HG02610 (cell line): ENCODE measurements at regions not wholly inside any gene's neighbourhood (a gene's known extent, or its start where the extent isn't known, plus 50 kb on each side); places are given as distances from the start of the nearest gene placed in this dataset.

Experiments used
- ATAC-seq: cut with Tn5 transposase; IDR thresholded peaks from one replicate; pipeline ENCODE4 v1.9.1; 2021; ENCODE audit warnings: mild to moderate bottlenecking, moderate library complexity; ENCODE audit not compliant: unreplicated experiment

DNA sequence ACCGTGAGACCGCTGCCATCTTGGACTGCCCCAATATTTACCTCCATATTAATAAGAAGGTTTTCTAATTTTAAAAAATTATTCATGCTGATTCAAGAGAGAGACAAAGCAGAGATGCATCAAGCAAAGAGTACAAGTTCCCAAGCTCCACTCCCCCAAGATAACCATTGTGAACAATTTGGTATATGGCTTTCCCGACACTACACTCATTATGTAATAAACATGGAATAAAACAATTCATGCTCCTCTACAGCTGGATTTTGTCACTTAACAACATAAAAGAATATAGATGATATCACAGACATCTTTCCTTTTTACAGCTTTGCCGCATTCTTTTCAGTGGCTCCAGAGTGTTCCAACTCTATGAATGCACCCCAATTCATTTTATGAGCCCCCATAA is 307.6 kb downstream of the FGFR2 start:
- ATAC-seq, result no peak

DNA sequence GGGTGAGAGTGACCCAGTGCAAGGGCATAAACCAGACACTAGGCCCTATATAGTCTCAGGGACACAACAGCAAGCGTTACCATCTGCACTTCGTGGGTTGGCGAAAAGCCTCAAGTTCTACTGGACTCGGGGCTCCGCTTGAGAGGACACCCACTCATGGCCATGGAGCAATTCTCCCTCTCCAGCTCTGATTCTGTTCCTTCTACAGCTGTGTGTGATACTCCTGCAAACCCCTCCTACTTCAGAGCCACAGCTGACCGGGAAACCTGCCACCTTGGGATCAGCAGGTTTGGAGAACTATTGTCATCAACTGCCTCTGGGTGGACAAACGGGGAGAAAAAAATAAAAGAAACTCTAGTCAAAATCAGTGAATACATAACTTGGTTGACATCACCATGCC is 306.9 kb downstream of the FGFR2 start:
- no peak for ATAC-seq

DNA sequence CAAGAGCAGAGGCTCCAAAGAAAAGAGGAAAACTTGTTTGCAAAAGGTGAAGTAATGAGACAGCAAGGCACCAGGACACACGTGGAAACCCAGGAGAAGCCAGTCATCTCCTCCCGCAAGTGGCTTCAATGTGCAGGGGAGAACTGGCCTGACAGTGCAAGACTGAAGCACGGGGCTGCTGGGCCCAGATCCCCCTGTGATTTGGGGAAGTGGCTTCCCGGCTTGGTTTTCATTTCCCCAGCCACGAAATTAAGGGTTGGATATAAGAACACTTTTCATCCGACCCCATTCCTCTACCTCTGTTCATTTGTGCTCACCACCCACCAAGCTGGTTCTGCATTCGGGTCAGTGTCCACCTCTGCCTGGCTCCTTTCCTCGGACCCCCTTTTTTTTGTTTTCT is 306.4 kb downstream of the FGFR2 start:
- no peak for ATAC-seq

DNA sequence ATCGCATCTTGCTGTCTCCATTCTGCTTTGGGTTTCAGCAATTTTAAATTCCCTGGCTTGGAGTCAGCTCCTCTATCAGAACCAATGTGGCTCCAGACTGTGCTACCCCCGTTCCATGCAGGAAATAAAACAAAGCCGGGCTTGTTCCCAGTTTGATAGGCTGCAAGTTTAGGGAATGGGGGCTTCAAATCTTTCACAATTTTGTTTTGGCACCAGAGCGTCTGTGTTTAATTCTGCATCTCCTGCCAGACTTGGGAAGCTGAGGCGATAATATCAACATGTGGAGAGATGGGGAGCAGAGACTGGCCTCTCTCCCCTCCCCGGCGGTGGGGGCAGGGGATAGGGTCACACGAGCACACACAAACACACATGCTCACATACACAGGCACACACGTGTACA is 305.9 kb downstream of the FGFR2 start:
- ATAC-seq, result no peak

DNA sequence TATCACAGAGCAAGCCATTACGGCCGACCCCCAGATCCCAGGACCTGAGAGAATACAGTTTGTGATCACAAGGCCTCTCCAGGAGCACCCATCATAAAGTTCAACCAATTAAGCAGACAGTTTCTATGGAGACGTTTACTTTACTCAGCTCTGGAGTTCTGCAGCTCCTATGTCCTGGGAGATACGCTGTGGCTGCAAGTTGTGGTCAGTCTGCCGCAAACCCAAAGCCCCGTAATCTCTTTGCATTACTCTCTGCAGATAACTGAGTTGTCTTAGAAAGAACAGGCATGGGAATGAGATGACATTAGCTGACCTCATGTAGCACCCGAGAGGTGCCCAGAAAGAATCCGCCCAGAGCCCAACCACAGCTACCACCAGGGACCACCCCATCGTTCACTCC is 305.1 kb downstream of the FGFR2 start:
- ATAC-seq, result no peak

DNA sequence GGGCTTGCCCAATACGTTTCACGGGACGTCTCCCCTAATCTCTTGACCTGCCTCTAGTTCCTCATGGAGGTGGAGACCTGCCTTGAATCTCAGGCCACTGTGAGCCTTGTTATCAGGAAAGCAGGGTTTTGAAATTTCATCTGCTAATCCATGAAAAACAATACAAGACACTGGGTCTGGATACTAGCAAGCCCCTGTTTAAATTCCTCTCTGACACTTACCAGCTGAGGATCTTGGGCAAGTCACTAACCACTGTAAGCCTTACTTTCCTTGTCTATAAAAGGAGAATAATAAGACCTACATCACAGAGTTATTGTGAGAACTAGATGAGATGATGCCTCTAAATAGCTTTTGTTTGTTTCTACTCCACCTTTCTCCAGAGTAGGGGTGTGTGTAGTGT is 303.6 kb downstream of the FGFR2 start:
- ATAC-seq, result no peak

DNA sequence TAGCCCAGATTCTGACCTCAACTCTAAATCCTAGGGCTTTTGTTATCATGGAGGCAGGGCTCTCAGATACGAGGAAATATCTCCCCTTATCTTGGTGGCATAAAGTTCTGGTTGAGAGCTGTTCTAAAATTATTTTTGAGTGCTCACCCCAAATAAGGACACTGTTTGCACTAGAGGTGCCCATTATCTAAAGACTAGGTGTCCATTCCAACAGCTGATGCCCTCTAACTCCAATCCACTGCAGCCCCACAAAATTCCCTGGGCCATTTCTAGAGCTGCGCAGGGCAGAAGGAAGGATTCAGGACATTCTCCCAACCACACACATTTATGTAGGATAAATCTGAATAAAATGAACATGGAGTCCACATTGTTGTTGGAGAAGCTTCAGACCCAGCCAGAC is 301.9 kb downstream of the FGFR2 start:
- ATAC-seq, result no peak

DNA sequence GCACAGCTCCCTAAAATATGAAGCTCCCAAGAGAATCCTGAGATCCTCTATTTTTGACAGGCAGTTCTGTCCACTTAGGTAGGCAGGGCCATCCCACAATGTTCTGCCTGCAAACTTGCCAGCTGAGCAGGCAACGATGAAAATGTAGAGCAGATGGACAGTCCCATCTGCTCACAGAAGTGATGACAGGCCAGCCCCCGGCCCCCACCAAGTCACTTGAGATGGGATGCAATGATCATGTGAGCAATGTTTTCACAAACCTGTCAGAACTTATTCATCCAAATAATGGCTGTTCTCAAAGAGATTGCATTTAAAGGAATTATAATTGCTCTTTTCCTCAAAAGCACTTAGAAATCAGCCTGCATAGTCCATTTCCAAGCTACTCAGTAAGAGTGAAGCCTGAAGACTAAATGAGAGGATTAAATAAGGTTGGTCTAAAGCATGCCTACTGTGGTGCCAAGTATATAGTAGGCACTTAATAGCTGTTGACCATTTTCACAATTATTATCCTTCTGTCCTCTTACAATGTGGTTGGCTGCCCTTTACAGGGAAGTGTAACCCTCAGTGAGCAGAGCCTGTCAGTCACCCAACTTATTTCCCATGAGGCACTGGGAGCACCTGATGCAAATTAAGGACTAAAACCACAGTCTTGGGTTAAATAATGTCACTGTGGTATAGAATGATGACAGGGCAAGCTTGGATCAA is 301.2 kb downstream of the FGFR2 start:
- no peak for ATAC-seq

DNA sequence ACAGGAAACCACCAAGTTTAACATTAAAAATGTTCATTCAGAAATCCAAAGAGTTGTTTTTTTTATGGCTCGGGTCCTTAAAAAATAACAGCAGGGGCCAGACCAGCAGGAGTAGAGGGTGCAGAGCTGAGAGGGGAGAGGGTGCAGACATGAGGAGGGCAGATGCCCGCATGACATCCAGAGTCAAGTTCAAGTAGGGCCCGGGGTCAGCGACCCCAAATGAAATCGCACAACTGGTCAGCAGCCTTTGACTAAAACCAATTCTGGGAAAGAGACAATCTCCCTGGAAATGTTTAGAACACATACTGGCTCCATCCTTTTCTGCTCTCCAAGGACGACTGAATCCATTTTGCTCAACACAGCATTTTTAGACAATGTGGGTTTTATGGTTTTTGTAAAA is 297.5 kb downstream of the FGFR2 start:
- ATAC-seq, result no peak

DNA sequence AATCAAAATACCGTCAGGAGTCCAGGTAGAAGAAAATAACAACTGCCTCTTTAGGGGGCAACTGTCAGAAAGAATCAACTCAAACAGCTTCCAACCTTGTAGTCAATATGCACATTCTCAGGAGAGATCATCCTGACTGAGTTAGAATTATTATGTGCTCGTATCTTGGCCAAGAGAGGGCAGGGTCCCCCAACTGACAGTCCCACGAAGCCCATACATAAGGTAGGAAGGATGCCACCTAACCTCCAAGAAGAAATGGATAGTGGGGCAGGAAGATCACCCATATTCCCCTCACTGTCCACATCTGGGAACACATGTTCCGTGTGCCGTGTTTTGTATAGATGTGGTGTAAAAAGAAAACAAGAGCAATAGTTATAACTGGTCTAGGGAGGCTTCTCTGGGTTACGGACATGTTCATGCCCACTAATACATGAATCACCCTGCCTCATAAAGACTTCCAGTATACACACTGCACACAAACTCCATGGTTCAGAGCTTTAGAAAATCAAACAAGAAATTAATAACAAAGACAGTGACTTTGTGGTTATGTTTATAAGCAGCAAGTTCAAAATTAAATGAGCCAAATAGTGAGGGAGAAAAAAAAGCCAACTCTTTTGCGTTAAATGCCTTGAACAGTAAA is 295.6 kb downstream of the FGFR2 start:
- no peak for ATAC-seq

DNA sequence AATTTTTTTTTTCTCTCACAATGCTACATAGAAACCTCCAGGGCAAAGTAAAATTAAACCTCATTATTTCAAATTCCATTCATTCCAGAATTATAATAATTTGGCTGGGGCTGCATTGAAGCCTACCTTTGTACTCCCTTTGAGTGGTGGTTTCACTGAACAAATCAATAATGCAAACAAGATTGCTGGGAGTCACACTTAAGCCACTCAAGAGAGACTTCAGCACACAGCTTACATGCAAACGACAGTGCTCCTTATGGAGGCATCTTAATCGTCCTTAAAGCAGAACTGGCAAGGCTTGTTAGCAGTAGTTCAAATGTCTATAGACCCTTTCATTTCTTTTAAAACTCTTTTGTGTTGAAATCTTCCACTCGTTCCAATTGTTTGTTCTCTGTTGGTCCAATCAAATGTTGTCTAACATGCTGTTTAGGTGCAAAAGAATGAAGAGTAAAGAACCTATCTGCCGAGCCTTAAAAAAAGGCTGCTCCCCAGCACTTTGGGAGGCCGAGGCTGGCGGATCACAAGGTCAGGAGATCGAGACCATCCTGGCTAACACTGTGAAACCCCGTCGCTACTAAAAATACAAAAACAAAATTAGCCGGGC is 294.9 kb downstream of the FGFR2 start:
- ATAC-seq, result no peak

DNA sequence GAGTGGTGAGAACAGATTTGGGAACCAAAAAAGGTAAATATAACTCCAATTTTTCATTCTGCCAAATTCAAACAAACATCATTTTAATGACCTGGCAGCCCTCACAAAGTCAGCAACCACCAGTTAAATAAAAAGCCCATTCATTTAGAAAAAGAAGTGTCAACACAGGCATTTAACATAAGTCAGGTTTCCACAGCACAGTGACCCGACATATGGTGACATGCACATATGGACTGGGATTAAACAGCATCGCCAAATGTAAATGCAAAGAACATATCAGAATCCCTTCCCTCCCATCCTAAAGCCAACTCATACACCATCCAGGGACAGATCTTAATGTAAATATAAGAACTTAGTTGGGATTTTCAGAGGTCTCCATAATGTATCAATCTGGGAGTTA is 293.2 kb downstream of the FGFR2 start:
- ATAC-seq, result no peak

DNA sequence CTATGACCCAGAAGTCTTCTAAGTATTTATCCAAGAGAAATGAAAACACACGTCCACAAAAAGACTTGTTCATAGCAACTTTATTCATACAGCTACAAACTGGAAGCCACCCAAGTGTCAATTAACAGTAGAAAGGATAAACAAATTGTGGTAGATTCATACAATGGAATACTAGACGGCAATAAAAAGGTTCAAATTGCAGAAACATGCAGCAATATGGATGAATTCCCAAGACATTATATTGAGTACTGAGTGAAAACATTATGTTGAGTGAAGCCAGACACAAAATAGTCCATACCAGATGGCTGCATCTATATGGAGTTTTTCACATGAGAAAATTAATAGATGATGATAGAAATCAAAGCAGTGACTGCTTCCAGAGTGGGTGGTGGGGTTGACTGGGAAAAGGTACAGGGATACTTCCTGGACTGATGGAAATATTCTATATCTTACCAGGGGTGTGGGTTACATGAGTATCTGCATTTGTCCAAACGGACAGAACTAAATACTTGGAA is 292.0 kb downstream of the FGFR2 start:
- no peak for ATAC-seq

DNA sequence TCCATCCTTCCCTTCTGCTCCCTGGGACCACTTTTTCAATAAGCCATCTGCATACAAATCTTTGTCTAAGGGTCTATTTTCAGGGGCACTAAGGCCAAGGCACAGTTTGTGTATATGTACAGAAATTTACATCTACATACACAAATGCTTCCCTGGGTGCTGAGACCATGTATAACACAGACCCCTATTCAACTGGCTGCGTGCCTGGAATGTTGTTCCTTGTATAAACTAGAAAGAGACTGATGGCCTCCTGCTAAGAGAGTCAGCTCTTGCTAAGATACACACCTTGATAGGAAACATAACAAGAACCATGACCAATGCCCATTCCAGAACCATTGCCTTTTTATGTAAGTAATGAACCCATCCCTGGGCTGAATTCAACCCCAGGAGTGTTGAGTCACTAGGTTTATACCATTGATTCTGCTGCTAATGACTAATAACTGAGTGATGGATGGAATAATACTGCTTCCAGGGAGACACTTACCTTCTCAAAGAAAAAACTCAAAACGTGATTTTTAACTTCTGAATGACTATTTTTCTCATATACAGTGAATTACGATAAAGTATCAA is 290.7 kb downstream of the FGFR2 start:
- no peak for ATAC-seq

DNA sequence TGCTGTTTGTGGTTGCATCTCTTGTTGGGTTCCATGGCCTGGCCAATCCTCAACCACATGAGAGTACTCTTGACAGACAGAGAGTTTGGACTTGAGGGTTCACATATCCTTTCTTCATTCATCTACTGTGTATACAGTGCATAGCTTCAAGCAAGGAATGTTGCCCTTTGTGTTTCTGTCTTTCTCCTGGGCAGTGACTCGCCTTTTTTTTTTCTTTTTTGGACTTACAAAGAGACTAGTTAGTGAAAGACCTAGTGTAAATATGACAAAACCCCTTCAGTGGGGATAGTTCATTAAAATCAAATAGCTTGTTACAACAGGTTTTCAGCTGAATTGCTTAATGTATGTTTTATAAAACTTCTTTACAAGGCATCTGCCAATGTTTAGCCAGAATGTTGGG is 290.2 kb downstream of the FGFR2 start:
- ATAC-seq, result no peak

DNA sequence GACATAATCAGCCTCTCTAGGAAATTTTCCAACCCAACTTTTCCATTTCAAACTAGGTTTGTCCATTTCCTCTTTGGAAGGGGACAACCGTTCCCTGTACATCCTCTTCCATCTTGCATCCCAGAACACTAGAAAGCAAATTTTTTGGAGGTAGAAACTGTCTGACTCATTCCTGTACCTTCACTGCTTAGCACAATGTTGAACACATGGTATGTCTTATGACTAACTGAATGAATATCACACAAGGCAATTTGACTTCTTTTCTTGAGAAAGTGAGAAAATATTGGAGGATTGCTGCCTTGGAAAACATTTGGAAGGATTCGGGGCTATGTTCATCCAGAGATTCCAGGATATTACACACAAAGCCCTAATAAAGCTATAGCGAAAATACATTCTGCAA is 289.1 kb downstream of the FGFR2 start:
- ATAC-seq, result no peak

DNA sequence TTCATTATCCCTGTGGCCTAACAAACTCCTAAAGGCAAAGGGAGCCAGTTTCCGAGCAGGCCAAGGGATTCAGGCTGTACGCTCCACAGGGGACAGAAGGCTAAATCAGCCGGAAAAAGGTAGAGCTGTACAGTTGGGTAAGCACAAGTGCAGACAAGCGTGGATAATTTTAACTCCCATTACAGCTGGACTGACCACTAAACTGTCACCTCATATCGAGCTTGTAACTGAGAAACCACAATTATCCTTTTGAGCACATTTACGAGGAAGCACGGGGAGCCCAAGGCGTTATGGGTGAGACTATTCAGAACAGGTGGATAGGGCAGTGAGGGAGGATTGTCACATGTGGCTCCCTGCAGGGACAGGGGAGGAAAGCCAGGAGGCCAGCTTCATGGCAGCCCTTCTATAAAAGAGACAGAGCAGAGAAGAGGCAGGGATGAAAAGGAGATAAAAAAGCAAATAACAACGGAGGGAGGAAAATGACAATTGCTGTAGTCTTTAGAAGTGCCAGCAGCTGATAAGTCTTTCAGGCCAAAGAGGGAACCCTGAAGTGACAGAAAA is 288.0 kb downstream of the FGFR2 start:
- ATAC-seq, result no peak

DNA sequence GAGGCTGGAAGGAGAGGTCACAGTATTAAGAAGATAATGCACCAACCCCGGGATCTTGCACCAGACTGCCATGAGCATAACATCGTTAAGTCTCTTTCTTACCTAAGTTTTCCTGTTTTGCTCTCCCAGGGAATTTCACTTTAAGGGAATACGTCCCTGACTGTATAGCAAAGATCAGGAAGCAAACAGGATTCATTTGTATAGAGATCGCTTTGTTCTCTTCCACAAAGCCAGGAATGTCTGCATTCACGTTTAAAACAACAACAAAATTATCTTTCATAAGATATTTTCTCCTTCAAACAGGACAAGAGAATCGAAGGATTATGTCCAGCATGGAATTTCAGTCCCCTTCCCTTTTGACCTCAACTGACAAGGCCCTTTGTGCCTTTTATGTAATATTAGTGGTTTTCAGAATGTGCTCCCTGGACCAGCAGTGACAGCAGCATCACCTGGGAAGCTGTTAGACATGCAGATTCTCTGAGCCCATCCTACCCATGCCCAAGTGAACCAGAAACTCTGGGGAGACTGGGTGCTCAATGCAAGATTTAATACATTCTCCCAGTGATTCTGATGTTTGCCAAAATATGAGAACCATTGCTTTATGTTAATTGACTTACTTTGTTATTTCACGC is 286.3 kb downstream of the FGFR2 start:
- no peak for ATAC-seq

DNA sequence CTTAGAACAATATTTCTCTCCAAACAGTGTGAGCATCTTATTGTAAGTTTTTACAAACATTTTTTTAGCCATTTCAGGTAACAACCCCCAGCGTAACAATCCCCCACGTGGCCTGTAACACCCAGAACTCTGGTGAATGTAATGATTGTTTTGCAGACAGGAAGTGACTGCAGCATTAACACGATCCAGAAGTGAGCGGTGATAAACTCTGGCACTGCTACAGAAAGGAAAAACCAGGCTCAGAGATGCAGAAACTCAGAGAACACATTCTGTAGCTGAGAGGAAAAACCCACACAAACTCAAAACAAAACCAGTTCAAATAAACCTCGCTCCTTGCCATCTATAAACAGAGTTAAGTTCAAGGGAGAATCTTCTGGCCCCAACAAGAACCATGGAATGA is 285.7 kb downstream of the FGFR2 start:
- no peak for ATAC-seq

DNA sequence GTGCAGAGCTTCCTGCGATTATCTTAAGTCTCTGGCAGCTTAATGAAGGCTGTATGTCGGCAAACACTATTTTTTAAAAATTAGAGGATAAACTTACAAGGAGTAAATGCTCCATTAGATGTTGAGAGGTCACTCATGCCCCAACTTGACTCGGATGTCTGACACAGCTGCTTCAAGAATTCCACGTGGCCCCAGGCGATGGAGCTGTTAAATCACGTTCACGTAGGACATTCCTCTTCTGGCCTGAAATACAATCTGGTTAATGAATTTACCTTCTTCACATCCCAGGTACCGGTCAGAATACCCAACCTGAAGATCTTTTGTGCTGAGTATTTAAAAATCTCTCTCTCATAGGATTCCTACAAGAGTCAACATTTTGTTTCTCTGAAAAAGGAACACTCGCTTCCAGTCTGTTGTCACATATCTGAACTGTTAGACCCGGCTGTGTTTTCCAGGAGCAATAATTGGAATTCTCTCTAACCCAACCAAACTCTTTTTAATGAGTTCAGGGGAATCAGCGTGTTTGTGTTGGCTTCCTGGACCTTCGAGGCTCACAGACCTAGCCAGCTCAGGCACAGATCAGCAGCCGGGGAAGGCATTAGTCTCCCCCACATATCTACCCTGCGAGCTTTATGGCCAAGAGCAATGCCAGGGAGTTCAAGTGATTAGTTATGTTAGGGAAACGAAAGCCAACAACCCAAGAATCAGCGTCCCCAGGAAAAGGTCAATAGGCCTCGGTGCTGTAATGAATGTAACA is 284.9 kb downstream of the FGFR2 start:
- ATAC-seq, result no peak

DNA sequence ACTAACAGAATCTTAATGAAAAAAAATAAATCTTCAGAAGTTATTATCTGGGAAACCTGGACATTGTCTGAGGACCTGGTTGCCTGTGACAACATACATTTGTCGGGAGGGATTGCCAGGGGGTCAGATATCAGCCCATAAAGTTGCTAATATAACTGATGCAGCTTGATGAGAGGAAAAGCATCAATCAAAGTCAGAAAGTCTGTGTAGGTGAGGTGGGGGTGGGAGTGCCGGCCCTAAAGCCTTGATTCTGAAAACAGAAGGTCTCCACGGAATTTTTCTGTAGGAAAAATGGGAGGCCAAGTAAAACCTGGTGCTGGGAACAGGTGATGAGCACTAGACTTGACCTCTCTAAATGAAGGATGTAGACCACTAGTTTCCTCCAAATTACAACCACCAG is 281.8 kb downstream of the FGFR2 start:
- no peak for ATAC-seq
